IPS-18a (cell line): ENCODE measurements at regions not wholly inside any gene's neighbourhood (a gene's known extent, or its start where the extent isn't known, plus 50 kb on each side); places are given as distances from the start of the nearest gene placed in this dataset.

Experiments
- H3K27ac ChIP-seq: one replicate; pipeline ENCODE4 v1.5.1; 2013; ENCODE audit warnings: low read length
- H3K27me3 ChIP-seq: one replicate; pipeline ENCODE4 v1.6.1; 2013; ENCODE audit warnings: mild to moderate bottlenecking, low read length; ENCODE audit not compliant: control insufficient read depth, insufficient read depth
- H3K36me3 ChIP-seq: one replicate; pipeline ENCODE4 v1.6.1; 2013; ENCODE audit warnings: low read depth, low read length; ENCODE audit not compliant: control insufficient read depth
- H3K4me1 ChIP-seq: one replicate; pipeline ENCODE4 v1.6.1; 2013; ENCODE audit warnings: low read depth, low read length; ENCODE audit not compliant: control insufficient read depth
- H3K4me3 ChIP-seq: one replicate; pipeline ENCODE4 v1.5.1; 2013; ENCODE audit warnings: low read length
- H3K9ac ChIP-seq: one replicate; pipeline ENCODE4 v1.6.1; 2013; ENCODE audit warnings: mild to moderate bottlenecking, low read length, moderate library complexity
- H3K9me3 ChIP-seq: one replicate; pipeline ENCODE4 v1.6.1; 2013; ENCODE audit warnings: low read depth, low read length; ENCODE audit not compliant: control insufficient read depth

DNA sequence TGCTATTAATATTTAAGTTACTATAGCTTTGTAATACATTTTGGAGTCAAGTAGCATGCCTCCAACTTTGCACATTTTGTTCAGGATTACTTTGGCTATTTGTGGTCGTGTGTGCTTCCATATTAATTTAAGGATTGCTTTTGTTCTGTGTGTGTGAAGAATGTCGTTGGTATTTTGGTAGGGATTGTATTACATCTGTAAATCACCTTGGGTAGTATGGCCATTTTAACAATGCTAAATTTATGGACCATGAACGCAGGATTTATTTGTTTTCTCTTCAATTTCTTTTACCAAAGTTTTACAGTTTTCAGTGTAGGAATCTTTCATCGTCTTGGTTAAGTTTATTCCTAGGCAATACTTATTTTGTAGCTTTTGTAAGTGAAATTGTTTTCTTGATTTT is 758.0 kb downstream of the FRK start:
- Histone ChIP-seq H3K27ac (no peak overlapping the region), H3K9ac (no peak overlapping the region), H3K4me1 (no peaks in the 10 kb centered on the region), H3K27me3 (no peaks in the 10 kb centered on the region), H3K4me3 (no peak overlapping the region), H3K36me3 (no peaks in the 10 kb centered on the region), H3K9me3 (no peaks in the 10 kb centered on the region)

DNA sequence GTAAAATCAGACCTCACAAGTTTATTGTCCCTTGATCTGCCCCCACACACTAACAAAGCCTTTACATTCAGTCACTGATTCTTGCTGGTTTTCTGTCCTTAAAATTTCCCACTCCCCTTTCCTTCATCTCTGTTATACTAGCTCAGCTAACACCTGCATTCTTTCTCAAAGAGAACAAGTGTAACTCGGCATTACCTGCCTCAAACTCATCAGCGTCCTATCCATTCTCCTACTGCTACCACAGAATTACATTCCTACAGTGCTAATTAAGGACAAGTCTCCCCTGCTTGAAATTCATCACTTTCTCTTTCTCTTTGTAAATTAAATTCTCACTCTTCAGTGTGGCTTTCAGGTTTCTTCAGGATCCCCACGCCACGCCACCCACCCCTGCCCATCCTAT is 773.2 kb downstream of the FRK start:
- H3K27me3 ChIP-seq, result no peaks in the 10 kb centered on the region
- no peak overlapping the region for H3K27ac ChIP-seq

DNA sequence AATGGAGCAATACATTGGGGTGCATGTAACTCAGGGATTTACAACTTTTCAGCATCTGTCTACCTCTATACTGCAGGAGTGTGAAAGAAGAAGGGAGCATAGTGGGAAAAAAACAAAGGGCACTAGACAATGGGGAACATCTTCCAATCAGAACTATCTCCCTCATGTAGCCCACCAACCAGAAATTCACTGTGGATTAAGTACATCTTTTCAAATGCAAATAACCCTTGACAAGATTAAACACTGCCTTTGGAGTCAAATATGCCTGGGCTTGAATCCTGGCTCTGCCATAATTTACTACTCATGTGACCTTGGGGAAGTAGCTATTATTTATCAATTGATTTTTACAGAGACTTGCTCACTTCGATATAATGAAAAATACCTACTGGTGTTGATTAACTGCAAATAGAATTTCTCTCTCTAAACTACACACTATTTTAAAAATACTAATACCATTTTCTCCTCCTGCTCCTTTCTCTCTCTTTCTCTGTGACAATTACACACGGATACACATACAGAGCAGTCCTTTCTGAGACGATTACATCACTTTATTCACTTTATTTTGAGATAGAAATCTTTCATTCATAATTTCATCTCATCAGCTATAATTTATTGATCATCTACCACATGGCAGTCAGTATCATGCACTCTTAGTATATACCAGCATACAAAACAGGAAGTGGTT is 783.7 kb downstream of the FRK start:
- Histone ChIP-seq H3K9ac (no peak overlapping the region), H3K27me3 (no peaks in the 10 kb centered on the region), H3K4me1 (no peaks in the 10 kb centered on the region), H3K4me3 (no peak overlapping the region), H3K9me3 (peaks cover under 1% of the 10 kb centered on the region), H3K27ac (no peak overlapping the region), H3K36me3 (no peaks in the 10 kb centered on the region)

More for the DNA sequence above, 773.2 kb downstream of the FRK start:
- no peak overlapping the region for H3K9ac ChIP-seq
- no peaks in the 10 kb centered on the region for H3K9me3 ChIP-seq
- no peak overlapping the region for H3K4me3 ChIP-seq
- H3K36me3 ChIP-seq, result no peaks in the 10 kb centered on the region
- no peaks in the 10 kb centered on the region for H3K4me1 ChIP-seq

DNA sequence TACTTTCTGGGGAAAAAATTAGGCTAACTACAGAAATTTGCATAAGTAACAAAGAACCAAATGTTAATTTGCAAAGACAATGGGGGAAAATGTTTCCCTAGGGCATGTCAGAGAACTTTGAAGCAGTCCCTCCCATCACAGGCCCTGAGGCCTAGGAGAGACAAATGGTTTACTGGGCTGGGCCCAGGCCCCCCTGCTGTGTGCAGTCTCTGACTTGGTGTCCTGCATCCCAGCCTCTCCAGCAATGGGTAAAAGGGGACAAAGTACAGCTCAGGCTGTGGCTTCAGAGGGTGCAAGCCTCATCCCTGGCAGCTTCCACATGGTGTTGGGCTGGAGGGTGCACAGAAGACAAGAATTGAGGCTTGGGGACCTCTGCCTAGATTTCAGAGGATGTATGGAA is 788.4 kb downstream of the FRK start:
- H3K9ac ChIP-seq, result no peak overlapping the region
- no peak overlapping the region for H3K4me3 ChIP-seq
- H3K4me1 ChIP-seq, result peaks cover 7% of the 10 kb centered on the region
- H3K36me3 ChIP-seq, result no peaks in the 10 kb centered on the region
- no peaks in the 10 kb centered on the region for H3K27me3 ChIP-seq
- peaks cover 3% of the 10 kb centered on the region for H3K9me3 ChIP-seq
- no peak overlapping the region for H3K27ac ChIP-seq

DNA sequence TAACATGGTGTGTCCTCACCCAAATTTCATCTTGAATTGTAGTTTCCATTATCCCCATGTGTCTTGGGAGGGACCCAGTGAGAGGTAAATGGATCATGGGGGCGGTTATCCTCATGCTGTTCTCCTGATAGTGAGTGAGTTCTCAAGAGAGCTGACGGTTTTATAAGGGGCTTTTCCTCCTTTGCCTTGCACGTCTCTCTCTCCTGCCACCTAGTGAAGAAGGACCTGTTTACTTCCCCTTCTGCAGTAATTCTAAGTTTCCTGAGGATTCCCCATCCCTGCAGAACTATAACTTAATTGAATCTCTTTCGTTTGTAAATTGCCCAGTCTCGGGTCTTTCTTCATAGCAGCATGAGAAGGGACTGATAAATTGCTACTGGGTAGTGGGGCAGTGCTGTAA is 789.3 kb downstream of the FRK start:
- Histone ChIP-seq H3K4me1 (peaks cover 7% of the 10 kb centered on the region), H3K27ac (no peak overlapping the region), H3K9ac (no peak overlapping the region), H3K36me3 (no peaks in the 10 kb centered on the region), H3K4me3 (no peak overlapping the region), H3K9me3 (peaks cover 3% of the 10 kb centered on the region), H3K27me3 (no peaks in the 10 kb centered on the region)

DNA sequence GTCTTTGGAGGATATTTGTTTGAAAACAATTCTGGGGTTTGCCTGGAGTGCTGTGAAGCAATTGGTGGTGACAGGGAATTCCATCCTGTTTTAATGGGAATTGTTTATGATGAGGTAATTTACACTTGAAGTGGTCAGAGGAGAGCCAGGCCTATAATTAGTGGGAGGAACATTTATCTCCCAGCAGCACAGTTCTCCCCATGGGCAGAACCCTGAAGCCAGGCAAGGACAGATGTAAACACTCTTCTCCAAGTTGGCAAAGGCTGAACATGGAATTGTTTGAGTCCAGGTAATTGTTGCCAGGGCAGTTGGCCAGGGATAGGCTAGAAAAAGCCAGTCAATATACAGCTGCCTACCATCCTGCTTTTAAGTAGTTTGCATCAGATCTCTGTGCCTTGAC is 789.7 kb downstream of the FRK start:
- H3K27ac ChIP-seq, result no peak overlapping the region
- H3K27me3 ChIP-seq, result no peaks in the 10 kb centered on the region
- H3K9ac ChIP-seq, result no peak overlapping the region
- H3K4me1 ChIP-seq, result peaks cover 7% of the 10 kb centered on the region
- H3K9me3 ChIP-seq, result peaks cover 3% of the 10 kb centered on the region
- H3K4me3 ChIP-seq, result no peak overlapping the region
- H3K36me3 ChIP-seq, result no peaks in the 10 kb centered on the region

DNA sequence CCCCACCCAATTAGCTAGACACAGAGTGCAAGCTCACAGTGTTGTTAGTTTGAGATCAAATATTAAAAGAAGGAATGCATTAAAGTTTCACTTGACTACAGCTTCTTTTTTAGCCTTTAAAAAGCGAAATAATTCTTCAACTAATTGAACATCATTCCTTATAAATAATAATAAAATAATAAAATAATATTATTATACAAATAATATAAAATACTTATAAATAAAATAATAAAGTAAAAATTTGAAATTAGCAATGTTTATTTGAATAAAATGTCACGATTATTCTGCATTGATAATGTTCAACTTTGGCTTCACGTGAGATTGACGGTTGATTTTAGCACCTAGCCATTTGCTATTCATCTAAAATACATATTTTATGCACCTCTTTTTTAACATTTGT is 819.3 kb downstream of the FRK start:
- Histone ChIP-seq H3K9me3 (no peaks in the 10 kb centered on the region), H3K9ac (no peak overlapping the region), H3K27me3 (no peaks in the 10 kb centered on the region), H3K4me3 (no peak overlapping the region), H3K27ac (no peak overlapping the region), H3K4me1 (no peaks in the 10 kb centered on the region), H3K36me3 (no peaks in the 10 kb centered on the region)

DNA sequence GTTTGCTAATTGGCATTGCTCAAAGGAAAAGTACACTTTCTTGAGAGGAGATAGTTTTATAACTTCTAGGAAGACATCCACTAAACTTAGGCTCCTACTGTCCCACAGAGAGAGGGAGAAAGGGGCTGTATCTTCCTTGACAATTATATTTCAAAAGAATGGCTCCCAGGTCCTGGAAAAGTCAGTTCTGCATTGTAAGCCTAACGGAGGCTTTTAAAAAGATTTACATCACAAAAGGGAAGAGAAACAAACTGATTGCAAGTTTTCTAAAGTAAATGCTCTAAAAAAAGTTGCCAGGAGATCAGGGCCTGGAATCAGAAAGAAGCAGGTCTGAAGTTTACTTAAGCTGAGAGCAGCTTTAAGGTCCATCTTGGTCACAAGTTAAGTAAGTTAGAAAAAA is 839.5 kb downstream of the FRK start:
- Histone ChIP-seq H3K27ac (no peak overlapping the region), H3K9ac (no peak overlapping the region), H3K4me1 (no peaks in the 10 kb centered on the region), H3K4me3 (no peak overlapping the region), H3K27me3 (peaks cover 63% of the 10 kb centered on the region), H3K9me3 (peaks cover 2% of the 10 kb centered on the region), H3K36me3 (no peaks in the 10 kb centered on the region)

DNA sequence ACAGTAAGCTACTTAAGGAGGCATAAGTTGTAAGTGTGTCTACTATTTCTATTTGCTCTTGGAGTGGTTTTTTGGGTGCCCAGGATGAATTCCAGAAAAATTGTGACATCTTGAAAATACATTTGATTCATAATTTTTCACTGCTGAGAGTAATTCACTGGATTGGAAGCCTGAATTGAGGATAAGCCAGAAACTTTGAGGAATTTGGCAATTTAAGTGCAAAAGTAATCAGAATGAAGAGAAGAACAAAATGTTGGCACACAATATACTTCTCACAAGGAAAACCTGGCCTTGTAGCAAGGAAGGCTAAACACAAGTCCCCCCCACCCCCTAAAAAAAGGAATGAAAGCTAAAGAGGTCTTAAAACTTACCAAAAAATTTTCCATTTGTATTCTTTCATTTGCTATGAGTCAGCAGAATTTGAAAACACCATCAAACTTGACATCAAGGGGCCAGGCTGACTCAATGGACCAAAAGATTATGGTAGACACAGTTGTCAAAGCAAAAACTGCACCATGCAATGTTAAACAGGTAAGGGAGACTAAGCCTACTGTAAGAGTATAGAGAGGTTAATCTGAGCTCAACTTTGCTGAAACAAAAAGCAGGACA is 840.0 kb downstream of the FRK start:
- Histone ChIP-seq H3K9ac (no peak overlapping the region), H3K4me3 (no peak overlapping the region), H3K27me3 (peaks cover 63% of the 10 kb centered on the region), H3K4me1 (no peaks in the 10 kb centered on the region), H3K27ac (no peak overlapping the region), H3K9me3 (peaks cover 2% of the 10 kb centered on the region), H3K36me3 (no peaks in the 10 kb centered on the region)

DNA sequence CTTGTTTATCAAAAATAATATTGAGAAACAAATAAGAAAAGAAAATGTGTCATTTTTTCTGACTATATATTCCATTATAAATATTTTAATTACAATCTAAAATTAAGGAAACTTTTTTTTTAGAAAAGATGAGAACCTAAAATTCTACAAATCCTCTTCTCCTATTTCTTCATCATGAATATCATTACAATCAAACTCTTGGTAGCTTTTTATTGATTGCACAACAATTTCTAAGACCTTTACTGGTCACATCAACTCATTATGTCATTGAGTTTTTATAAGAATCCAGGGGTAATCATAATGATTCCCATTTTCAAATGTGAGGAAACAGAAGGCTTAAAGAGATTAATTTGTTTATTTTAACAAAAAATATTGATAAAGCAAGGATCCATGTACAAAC is 841.0 kb downstream of the FRK start:
- no peak overlapping the region for H3K4me3 ChIP-seq
- no peak overlapping the region for H3K9ac ChIP-seq
- no peak overlapping the region for H3K27ac ChIP-seq
- H3K36me3 ChIP-seq, result no peaks in the 10 kb centered on the region
- peaks cover 2% of the 10 kb centered on the region for H3K9me3 ChIP-seq
- no peaks in the 10 kb centered on the region for H3K4me1 ChIP-seq
- H3K27me3 ChIP-seq, result peaks cover 63% of the 10 kb centered on the region

DNA sequence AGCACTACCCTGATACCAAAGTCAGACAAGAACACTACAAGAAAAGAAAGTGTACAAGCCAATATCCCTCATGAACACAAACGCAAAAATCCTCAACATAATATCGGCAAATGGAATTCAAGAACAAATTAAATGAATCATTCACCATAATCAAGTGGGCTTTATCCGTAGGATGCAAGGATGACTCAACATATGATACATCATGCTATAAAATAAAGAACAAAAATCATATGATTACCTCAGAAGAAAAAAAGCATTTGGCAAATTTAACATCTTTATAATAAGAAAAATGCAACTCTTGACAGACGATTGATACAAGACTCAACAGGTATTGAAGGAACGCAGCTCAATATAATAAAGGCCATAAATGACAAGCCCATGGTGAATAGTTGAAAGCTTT is 843.9 kb downstream of the FRK start:
- H3K4me3 ChIP-seq, result no peak overlapping the region
- no peaks in the 10 kb centered on the region for H3K4me1 ChIP-seq
- no peak overlapping the region for H3K27ac ChIP-seq
- H3K9me3 ChIP-seq, result no peaks in the 10 kb centered on the region
- H3K36me3 ChIP-seq, result no peaks in the 10 kb centered on the region
- peaks cover 47% of the 10 kb centered on the region for H3K27me3 ChIP-seq
- H3K9ac ChIP-seq, result no peak overlapping the region

DNA sequence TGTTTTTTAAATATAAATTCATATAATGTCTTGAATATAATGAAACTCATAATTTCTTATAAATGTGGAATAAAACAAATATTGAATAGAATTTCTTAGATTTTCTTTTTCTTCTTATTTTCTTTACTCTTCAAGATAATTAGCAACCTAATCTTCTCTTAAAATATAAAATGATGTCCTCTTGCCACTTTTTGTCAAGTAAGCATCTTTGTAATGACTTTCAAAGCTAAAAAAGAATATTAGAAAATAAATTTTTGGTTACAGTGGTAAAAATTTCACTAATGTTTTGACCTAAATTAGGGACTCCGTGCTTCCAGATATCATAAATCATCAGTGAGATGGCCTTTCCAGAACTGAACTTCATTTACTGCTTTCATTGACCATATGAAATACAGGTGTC is 846.4 kb downstream of the FRK start:
- H3K36me3 ChIP-seq, result no peaks in the 10 kb centered on the region
- H3K9me3 ChIP-seq, result no peaks in the 10 kb centered on the region
- no peaks in the 10 kb centered on the region for H3K4me1 ChIP-seq

More for the DNA sequence above, 846.4 kb downstream of the FRK start:
- Histone ChIP-seq H3K27me3 (peaks cover 23% of the 10 kb centered on the region), H3K27ac (no peak overlapping the region), H3K9ac (no peak overlapping the region), H3K4me3 (no peak overlapping the region)
